SK-N-MC (cell line): ENCODE measurements at regions not wholly inside any gene's neighbourhood (a gene's known extent, or its start where the extent isn't known, plus 50 kb on each side); places are given as distances from the start of the nearest gene placed in this dataset.

Experiments
- EZH2 ChIP-seq: fragments of 200-600 bp; sonication (generic); IDR thresholded peaks from one replicate; pipeline ENCODE4 v1.6.1; 2017; ENCODE audit warnings: antibody characterized with exemption
- FOXP2 ChIP-seq: optimal IDR thresholded peaks from 2 replicates; pipeline ENCODE3; 2011; ENCODE audit warnings: mild to moderate bottlenecking, moderate library complexity; ENCODE audit not compliant: insufficient read depth; ENCODE audit errors: extremely low read length, control extremely low read depth
- POLR2AphosphoS5 ChIP-seq: IDR thresholded peaks from 2 replicates; pipeline ENCODE4 v1.6.1; 2012; ENCODE audit warnings: mild to moderate bottlenecking, low read depth, low read length, borderline replicate concordance

GRCh38 chr1:67883069-67883468 is 49.8 kb upstream of the GNG12 start:
- no peak for TF ChIP-seq FOXP2
- no peak for TF ChIP-seq POLR2AphosphoS5
- TF ChIP-seq EZH2 = no peak
